ENCODE measurements at regions not wholly inside any gene's neighbourhood (a gene's known extent, or its start where the extent isn't known, plus 50 kb on each side); places are given as distances from the start of the nearest gene placed in this dataset.

GRCh38 chr18:38256366-38256765 lies 690.8 kb upstream of the CELF4 start:
- TF ChIP-seq CTCF (IDR thresholded peaks at IDR 0.05), result no peak
- no peak for TF ChIP-seq POLR2A (IDR thresholded peaks at IDR 0.05)

Measured in testis (tissue), 2 donors.